LNCaP clone FGC (cell line): ENCODE measurements at regions not wholly inside any gene's neighbourhood (a gene's known extent, or its start where the extent isn't known, plus 50 kb on each side); places are given as distances from the start of the nearest gene placed in this dataset.

ENCODE experiments used
- DNase-seq: peaks from one replicate; pipeline ENCODE4 v3.0.0-alpha.2; 2011; ENCODE audit warnings: low read depth
- H3K4me3 ChIP-seq: 2 replicates; pipeline ENCODE4 v1.5.1; 2011; ENCODE audit warnings: mild to moderate bottlenecking, low read depth, low read length, control low read depth
- TF ChIP-seq, protein P1 (sequence below): IDR thresholded peaks from 2 replicates; pipeline ENCODE4 v1.5.1; 2012; ENCODE audit warnings: mild to moderate bottlenecking; ENCODE audit not compliant: control insufficient read depth, insufficient read depth; ENCODE audit errors: extremely low read depth

DNA sequence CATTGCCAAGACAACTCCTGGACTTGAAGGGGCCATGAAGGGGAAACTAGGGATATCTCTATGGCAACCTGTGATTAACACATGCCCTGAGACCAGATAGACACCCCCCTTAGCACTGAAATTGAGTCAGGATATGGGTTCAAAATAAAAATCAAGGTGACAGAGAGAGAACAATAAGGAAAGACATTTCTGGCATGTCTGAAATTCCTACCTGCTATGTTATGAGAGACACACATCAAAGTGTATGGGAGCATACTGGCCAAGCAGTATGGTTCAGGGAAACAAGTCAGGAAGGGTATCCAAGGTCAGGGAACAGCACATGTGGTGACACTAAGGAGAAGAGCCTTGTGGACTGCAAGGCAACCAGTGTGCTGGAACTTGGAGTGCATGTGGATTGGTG lies 388.7 kb downstream of the SHQ1 start:
- TF ChIP-seq, protein P1, sequence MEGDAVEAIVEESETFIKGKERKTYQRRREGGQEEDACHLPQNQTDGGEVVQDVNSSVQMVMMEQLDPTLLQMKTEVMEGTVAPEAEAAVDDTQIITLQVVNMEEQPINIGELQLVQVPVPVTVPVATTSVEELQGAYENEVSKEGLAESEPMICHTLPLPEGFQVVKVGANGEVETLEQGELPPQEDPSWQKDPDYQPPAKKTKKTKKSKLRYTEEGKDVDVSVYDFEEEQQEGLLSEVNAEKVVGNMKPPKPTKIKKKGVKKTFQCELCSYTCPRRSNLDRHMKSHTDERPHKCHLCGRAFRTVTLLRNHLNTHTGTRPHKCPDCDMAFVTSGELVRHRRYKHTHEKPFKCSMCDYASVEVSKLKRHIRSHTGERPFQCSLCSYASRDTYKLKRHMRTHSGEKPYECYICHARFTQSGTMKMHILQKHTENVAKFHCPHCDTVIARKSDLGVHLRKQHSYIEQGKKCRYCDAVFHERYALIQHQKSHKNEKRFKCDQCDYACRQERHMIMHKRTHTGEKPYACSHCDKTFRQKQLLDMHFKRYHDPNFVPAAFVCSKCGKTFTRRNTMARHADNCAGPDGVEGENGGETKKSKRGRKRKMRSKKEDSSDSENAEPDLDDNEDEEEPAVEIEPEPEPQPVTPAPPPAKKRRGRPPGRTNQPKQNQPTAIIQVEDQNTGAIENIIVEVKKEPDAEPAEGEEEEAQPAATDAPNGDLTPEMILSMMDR: no peak
- no peak overlapping the region for H3K4me3 ChIP-seq
- DNase-seq: no peak

DNA sequence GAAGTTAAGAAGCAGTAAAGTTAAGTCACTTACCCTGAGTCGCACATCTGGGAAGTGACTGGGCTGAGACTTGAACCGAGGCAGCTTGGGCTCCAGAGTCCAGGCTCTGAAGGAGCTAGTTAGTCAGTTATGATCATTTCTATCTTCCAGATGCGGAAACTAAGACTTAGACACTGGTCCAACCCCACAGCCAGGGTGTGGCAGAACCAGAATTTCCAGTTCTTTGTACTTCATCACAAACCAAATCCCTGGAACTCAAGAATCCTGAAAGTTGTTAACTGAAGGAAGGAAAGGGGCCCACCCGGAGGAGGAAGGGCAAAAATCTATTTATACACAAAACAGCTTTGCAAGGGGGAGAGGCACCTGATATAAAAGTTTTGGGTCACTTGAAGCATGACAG lies 389.9 kb downstream of the SHQ1 start:
- TF ChIP-seq, protein P1: no peak
- no peak overlapping the region for H3K4me3 ChIP-seq
- peak; percentile 50 for DNase-seq

DNA sequence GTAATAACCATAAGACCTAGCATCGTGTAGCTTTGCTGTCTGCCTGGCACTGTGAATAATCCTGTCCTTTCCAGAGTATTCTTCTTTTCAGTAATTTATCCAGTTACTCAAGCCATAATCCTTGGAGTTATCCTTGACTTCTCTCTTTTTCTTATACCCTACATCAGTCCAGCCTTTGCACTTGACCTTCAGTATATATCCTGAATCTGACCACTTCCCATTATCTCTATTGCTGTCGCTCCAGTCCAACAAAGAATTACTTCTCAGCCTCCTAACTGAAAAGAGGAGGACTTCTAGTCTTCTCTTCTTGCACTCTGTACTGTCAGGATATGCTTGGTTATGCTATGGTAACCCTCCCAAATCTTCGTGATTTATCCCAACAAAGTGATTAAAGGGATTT lies 393.8 kb downstream of the SHQ1 start:
- TF ChIP-seq, protein P1: no peak
- no peak overlapping the region for H3K4me3 ChIP-seq
- DNase-seq: no peak

GRCh38 chr3:72453706-72454105 lies 394.5 kb downstream of the SHQ1 start:
- H3K4me3 ChIP-seq: no peak overlapping the region
- TF ChIP-seq, protein P1: no peak
- DNase-seq: no peak

- no peak overlapping the region for H3K4me3 ChIP-seq
- TF ChIP-seq, protein P1: no peak
These were observed 395.5 kb downstream of the SHQ1 start for GRCh38 chr3:72452745-72453144.

GRCh38 chr3:72451841-72452240 lies 396.4 kb downstream of the SHQ1 start:
- no peak overlapping the region for H3K4me3 ChIP-seq
- TF ChIP-seq, protein P1: no peak
- DNase-seq: no peak

More at GRCh38 chr3:72452745-72453144, 395.5 kb downstream of the SHQ1 start:
- no peak for DNase-seq

DNA sequence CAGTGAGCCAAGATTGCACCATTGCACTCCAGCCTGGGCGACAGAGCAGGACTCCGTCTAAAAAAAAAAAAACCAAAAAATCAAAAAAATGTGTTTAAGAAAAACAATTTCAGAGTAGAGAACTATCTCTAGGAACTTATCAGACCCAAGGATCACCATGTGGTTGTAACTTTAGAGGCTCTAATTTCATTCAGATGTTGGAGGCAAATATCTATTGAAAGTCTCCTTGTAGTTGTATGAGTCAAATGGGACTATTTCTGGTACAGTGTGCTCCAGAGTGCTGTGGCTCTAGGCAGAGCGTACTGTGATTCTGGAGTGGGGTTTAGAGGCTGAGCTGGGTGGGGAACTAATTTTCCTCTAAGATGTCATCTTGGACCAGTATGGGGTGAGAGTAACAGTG lies 398.7 kb downstream of the SHQ1 start:
- TF ChIP-seq, protein P1: no peak
- H3K4me3 ChIP-seq: no peak overlapping the region
- DNase-seq: no peak
